IPS-18c (cell line): ENCODE measurements at regions not wholly inside any gene's neighbourhood (a gene's known extent, or its start where the extent isn't known, plus 50 kb on each side); places are given as distances from the start of the nearest gene placed in this dataset.
"Not testable (repeated sequence)": the region's sequence is repeated elsewhere in the genome, so short reads cannot be mapped to it uniquely, and the experiment has no call there.

Experiments
- H3K4me3 ChIP-seq: 2 replicates; pipeline ENCODE4 v1.7.0; 2013; ENCODE audit warnings: low read depth, mild to moderate bottlenecking, low read length, moderate library complexity; ENCODE audit not compliant: insufficient read depth
- H3K9me3 ChIP-seq: one replicate; pipeline ENCODE4 v1.6.1; 2013; ENCODE audit warnings: mild to moderate bottlenecking, low read length, moderate library complexity; ENCODE audit not compliant: control insufficient read depth, insufficient read depth

DNA sequence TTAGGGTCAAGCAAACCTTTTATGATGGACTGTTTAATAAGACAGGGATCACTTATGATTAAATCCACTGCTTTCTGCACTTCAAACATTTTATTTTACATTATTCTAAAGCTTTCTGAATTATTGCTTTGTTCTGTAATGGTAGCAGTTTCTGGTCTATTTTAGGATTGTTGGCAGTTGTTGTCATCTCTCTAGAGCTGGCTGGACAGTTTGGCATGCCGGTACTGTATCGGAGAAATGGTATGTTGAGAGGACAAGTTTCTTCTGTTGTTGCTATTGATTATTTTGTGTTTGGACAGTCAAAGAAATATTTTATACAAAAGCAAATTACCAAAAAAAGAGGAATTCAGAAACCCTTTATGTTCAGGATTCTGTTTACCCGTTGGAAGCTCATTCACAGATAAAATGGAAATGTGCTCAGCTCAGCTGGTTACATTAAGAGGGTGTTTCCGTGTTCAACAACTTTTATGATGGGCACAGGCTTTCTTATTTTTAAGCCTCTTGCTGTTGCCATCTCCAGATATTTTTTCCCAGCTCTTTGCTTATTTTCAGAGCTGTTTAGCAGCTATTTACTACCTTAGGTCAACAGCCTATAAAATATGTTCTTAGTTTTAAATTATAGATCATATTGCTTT, 214.6 kb upstream of the IGFBP7 start:
- Histone ChIP-seq H3K9me3 (no peaks in the 10 kb centered on the region), H3K4me3 (no peak overlapping the region)

DNA sequence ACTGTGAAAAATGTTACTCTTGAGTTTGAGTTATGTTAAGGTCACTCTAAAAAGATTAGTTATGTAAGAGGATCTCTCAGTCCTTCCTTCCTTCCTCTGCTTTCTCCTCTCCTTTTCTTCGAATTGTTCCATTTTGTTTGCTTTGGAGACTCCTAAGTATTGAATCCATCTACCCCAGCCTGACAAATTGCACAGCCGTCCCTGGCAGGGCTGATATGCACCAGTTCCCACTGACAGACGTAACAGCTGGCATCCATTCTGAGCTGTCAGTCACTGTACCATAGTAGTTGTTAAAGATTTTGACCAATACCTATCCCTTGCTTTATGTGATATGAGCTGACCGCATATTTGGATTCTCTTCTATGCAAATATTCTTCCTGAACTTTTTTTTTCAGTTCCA, 210.7 kb upstream of the IGFBP7 start:
- H3K9me3 ChIP-seq: no peaks in the 10 kb centered on the region
- no peak overlapping the region for H3K4me3 ChIP-seq

DNA sequence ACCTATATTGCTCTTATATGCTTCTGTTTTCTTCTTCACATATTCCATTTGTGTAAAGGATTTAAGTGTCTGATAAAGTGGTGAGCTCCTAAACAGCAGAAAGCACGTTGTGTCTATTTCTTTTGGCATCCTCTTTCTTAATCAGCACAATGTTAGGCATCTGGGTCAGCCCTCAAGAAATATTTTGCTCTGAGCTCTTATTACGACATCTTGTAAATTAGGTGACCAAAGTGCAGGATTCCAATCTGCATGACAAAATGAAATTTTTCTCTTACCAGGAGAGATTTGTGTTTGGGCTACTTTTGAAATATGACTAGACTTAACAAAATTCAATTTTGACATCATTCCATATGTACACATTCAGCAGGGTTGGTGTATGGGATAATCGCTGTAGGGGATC, 210.0 kb upstream of the IGFBP7 start:
- Histone ChIP-seq H3K9me3 (no peaks in the 10 kb centered on the region), H3K4me3 (no peak overlapping the region)

- no peak overlapping the region for H3K4me3 ChIP-seq
- no peaks in the 10 kb centered on the region for H3K9me3 ChIP-seq
Measured at GRCh38 chr4:57318703-57319102, 208.5 kb upstream of the IGFBP7 start.

GRCh38 chr4:57314636-57315035, 204.5 kb upstream of the IGFBP7 start:
- H3K9me3 ChIP-seq: no peaks in the 10 kb centered on the region
- H3K4me3 ChIP-seq: no peak overlapping the region

- Histone ChIP-seq H3K4me3 (no peak overlapping the region), H3K9me3 (no peaks in the 10 kb centered on the region)
Measured at GRCh38 chr4:57312296-57312695, 202.1 kb upstream of the IGFBP7 start.

- Histone ChIP-seq H3K9me3 (peaks cover 2% of the 10 kb centered on the region), H3K4me3 (no peak overlapping the region)
Measured at GRCh38 chr4:57309658-57310057, 199.5 kb upstream of the IGFBP7 start.

GRCh38 chr4:57308301-57308700, 198.1 kb upstream of the IGFBP7 start:
- peaks cover 2% of the 10 kb centered on the region for H3K9me3 ChIP-seq
- H3K4me3 ChIP-seq: no peak overlapping the region

DNA sequence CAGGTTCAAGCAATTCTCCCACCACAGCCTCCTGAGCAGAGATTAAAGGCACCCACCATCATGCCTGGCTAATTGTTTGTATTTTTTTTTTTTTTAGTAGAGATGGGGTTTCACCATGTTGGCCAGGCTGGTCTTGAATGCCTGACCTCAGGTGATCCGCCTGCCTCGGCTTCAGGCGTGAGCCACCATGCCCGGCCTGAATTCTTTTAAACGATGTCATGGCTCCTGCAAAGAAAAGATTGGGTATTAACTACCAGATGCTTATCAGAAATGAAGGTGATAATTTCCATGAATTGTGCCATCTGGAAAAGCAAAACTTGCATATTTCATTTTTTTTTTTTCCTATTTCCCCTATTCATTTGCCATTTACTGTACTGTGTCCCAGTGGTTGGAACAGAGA, 195.7 kb upstream of the IGFBP7 start:
- no peak overlapping the region for H3K4me3 ChIP-seq
- peaks cover 2% of the 10 kb centered on the region for H3K9me3 ChIP-seq

DNA sequence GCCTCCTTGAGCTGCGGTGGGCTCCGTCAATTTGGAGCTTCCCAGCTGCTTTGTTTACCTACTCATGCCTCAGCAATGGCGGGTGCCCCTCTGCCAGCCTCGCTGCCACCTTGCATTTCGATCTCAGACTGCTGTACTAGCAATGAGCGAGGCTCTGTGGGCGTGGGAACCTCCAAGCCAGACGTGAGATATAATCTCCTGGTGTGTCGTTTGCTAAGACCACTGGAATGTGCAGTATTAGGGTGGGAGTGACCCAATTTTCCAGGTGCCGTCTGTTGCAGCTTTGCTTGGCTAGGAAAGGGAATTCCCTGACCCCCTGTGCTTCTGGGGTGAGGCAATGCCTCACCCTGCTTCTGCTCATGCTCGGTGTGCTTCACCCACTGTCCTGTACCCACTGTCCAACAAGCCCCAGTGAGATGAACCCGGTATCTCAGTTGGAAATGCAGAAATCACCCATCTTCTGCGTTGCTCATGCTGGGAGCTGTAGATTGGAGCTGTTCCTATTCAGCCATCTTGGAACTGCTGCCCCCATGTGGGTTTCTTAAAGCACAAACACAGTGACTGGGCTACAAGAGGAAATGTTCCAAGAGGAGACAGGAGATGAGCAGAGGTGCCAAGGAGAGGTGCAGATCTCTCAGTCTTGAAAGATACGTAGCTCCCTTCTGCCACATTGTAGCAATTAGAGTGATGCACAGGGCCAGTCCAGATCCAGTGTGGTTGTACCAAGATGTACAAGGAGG, 193.0 kb upstream of the IGFBP7 start:
- H3K4me3 ChIP-seq: no peak overlapping the region
- peaks cover 8% of the 10 kb centered on the region for H3K9me3 ChIP-seq

GRCh38 chr4:57300300-57300699, 190.1 kb upstream of the IGFBP7 start:
- not testable (repeated sequence) for H3K4me3 ChIP-seq, H3K9me3 ChIP-seq

GRCh38 chr4:57291911-57292310, 181.7 kb upstream of the IGFBP7 start:
- Histone ChIP-seq H3K4me3 (no peak overlapping the region), H3K9me3 (no peaks in the 10 kb centered on the region)

- Histone ChIP-seq H3K9me3 (no peaks in the 10 kb centered on the region), H3K4me3 (no peak overlapping the region)
Measured at GRCh38 chr4:57287687-57288604, 177.8 kb upstream of the IGFBP7 start.

- H3K4me3 ChIP-seq: no peak overlapping the region
- H3K9me3 ChIP-seq: no peaks in the 10 kb centered on the region
Measured at GRCh38 chr4:57282933-57283310, 172.7 kb upstream of the IGFBP7 start.

DNA sequence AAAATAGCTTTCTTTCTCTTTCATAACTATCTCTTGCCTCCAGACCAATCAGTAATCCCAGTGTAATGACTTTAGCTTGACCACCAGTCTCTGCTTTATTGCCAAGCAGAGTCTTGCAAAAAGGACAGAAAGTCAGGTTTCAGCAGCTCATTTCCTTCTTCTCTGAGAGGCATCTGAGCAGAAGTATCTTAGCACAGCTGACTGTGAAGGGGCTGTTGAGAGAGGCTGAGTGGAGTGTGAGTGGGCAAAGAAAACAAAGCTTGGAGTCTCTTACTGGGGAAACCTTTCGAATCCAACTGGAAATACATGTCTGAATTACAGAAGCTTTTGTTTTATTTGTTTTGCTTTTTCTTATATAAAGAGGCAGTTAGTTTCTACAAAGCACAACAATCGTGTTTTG, 170.3 kb upstream of the IGFBP7 start:
- no peaks in the 10 kb centered on the region for H3K9me3 ChIP-seq
- no peak overlapping the region for H3K4me3 ChIP-seq

GRCh38 chr4:57278780-57279179, 168.6 kb upstream of the IGFBP7 start:
- Histone ChIP-seq H3K9me3 (no peaks in the 10 kb centered on the region), H3K4me3 (no peak overlapping the region)

GRCh38 chr4:57274082-57274481, 163.9 kb upstream of the IGFBP7 start:
- Histone ChIP-seq H3K9me3 (no peaks in the 10 kb centered on the region), H3K4me3 (no peak overlapping the region)

DNA sequence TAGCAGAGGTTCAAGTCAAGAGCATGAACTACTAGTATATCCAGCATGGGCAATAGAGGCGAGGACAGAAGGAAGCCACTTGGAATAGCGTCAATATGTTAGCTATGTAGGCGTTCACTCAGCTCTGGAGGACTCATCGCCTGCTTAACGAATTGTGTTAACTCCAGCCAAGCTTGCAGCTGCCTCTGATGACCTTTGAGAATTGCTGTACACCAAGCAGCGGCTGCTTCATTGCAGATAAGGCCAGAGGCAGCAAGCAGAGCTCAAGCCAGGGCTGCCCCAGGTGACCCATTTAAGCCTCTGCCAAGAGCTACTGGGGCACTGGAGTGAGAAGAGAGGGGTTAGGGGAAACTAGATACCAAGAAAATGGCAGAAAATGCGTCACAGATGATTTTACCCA, 160.2 kb upstream of the IGFBP7 start:
- no peak overlapping the region for H3K4me3 ChIP-seq
- H3K9me3 ChIP-seq: no peaks in the 10 kb centered on the region
